Nephron progenitor cell (in vitro differentiated cells): ENCODE measurements at regions not wholly inside any gene's neighbourhood (a gene's known extent, or its start where the extent isn't known, plus 50 kb on each side); places are given as distances from the start of the nearest gene placed in this dataset.

Source experiments
- DNase-seq: peaks from one replicate; pipeline ENCODE4 v3.0.0; 2021
- H3K27ac Mint-ChIP-seq: 2 replicates; pipeline ENCODE4 v1.8.0; 2021; ENCODE audit warnings: mild to moderate bottlenecking, moderate library complexity, mixed read lengths
- H3K27me3 Mint-ChIP-seq: 2 replicates; pipeline ENCODE4 v1.8.0; 2021; ENCODE audit warnings: mild to moderate bottlenecking, low read depth, mixed read lengths; ENCODE audit not compliant: poor library complexity
- H3K36me3 Mint-ChIP-seq: 2 replicates; pipeline ENCODE4 v1.8.0; 2021; ENCODE audit warnings: low read depth, mixed read lengths
- H3K4me1 Mint-ChIP-seq: 2 replicates; pipeline ENCODE4 v1.8.0; 2021; ENCODE audit warnings: mixed read lengths
- H3K4me3 Mint-ChIP-seq: 2 replicates; pipeline ENCODE4 v1.8.0; 2021; ENCODE audit warnings: mild to moderate bottlenecking, moderate library complexity, mixed read lengths
- H3K9me3 Mint-ChIP-seq: 2 replicates; pipeline ENCODE4 v1.8.0; 2021; ENCODE audit warnings: mild to moderate bottlenecking, moderate library complexity, mixed read lengths
- CTCF ChIP-seq: fragments of 200-600 bp; sonication (generic); IDR thresholded peaks from 2 replicates; pipeline ENCODE4 v1.5.0; 2021; ENCODE audit warnings: antibody characterized with exemption

DNA sequence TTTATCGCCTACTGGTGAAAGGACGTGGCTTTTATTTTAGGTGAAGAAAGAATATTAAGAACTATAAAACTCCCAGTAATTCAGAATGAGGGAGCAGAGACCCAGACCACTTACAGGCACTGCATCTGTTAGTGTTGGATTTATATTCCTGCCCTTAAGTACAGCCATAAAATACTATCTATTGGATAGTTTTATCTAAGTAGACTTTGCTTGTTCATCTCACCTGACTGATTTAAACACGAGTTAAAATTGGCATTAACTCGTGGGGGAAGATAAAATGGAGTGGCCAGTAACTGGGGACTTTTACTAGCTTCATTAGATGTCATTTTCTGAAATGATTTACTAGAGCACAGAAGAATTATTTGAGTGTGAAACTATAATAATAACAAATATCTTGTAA is 1377.5 kb upstream of the TMEM132C start:
- no peak for DNase-seq
- no peak for TF ChIP-seq CTCF

DNA sequence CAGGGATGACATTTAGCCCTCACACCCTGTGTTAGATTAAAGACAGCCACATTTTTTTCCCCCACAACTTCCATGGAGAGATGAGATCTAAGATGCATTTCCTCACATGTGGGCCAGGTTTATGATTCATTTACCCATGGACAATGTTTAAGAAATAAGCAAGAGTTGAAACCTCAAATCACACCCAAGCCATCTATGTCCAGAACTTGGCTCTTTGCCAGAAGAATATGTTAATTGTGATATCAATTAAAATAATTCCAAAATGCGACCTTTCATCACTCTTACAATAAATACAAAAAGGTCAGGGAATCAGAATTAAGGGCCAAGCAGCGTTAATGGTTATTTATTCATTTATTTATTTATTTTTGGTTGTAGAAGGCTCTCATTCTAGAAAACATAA is 1376.9 kb upstream of the TMEM132C start:
- Mint-ChIP-seq H3K27ac (no peak overlapping the region), H3K27me3 (peaks cover 4% of the 10 kb centered on the region), H3K36me3 (no peaks in the 10 kb centered on the region), H3K9me3 (peaks cover 4% of the 10 kb centered on the region), H3K4me1 (no peaks in the 10 kb centered on the region), H3K4me3 (no peak overlapping the region)
- no peak for DNase-seq
- no peak for TF ChIP-seq CTCF

More for the DNA sequence above, 1377.5 kb upstream of the TMEM132C start:
- peaks cover 4% of the 10 kb centered on the region for H3K9me3 Mint-ChIP-seq
- no peaks in the 10 kb centered on the region for H3K4me1 Mint-ChIP-seq
- H3K27ac Mint-ChIP-seq, result no peak overlapping the region
- no peak overlapping the region for H3K4me3 Mint-ChIP-seq
- peaks cover 4% of the 10 kb centered on the region for H3K27me3 Mint-ChIP-seq
- no peaks in the 10 kb centered on the region for H3K36me3 Mint-ChIP-seq

- H3K27ac Mint-ChIP-seq, result no peak overlapping the region
- no peaks in the 10 kb centered on the region for H3K36me3 Mint-ChIP-seq
- peaks cover 4% of the 10 kb centered on the region for H3K9me3 Mint-ChIP-seq
- H3K27me3 Mint-ChIP-seq, result peaks cover 4% of the 10 kb centered on the region
- no peak overlapping the region for H3K4me3 Mint-ChIP-seq
- peak; percentile 19 for DNase-seq
- TF ChIP-seq CTCF, result no peak
- no peaks in the 10 kb centered on the region for H3K4me1 Mint-ChIP-seq
Observed at GRCh38 chr12:126891789-126892188, 1375.2 kb upstream of the TMEM132C start.

DNA sequence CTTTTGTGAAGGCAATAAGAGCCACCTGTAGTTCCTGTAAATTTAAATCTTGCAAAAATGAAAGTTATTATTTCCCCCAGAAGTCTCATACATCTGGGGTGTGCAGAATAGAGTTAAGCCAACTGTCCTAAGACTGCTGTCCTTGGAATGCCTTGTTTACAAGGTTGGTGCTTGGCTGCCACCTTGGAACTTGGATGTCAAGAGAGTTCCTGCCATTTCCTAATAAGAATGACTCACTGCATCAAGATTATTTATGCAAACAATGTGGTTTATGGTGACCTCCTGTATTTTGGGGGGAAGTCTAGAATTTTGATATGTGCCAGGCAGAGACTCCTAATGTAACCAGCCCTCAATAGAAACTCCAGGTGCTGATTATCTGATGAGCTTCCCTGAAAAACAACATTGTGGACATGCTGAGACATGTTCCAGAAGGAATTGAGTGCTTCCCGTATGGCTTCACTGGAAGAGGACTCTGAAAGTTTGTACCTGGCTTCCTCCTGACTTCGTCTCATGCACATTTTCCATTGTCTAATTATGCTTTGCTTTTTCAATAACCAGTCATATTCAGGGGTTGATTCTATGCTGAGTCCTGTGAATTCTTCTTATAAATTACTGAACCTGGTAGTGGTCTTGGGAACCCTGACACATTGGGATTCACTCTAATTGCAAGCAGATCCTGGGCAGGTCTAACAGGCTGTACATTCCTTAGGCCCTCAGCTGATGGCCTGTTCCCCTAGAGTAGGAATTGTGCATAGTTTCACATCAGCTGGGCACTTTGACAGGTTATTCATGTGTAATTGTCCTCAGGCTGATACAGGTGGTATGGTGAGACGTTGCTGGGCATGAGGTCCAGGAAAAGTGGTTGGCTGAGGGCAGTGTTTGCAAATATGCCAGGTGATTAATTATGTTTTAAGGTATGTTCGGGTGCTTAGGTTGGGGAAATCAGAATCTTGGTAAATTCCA is 1370.7 kb upstream of the TMEM132C start:
- Mint-ChIP-seq H3K27ac (no peak overlapping the region), H3K9me3 (peaks cover 4% of the 10 kb centered on the region), H3K27me3 (peaks cover 11% of the 10 kb centered on the region), H3K36me3 (no peaks in the 10 kb centered on the region), H3K4me3 (no peak overlapping the region), H3K4me1 (no peaks in the 10 kb centered on the region)
- TF ChIP-seq CTCF, result no peak
- no peak for DNase-seq

DNA sequence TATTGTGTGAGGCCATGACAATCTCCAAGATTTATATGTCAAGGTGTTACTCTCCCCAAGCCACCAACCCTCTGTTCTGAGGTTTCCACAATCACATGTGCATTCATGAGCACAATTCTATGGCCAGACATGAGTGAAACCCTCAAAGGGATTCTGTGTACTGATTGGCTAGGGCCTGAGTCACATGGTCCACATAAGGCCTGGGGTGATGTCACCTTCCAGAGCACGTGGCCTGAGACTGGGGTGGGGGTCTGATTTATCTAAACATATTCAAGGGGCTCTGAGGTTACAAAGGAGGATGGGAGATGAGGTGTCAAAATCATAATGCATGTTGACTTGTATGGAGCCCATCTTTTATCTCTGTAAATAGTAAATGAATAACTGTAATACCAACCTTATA is 1369.9 kb upstream of the TMEM132C start:
- Mint-ChIP-seq H3K4me1 (no peaks in the 10 kb centered on the region), H3K27me3 (peaks cover 11% of the 10 kb centered on the region), H3K27ac (no peak overlapping the region), H3K9me3 (peaks cover under 1% of the 10 kb centered on the region), H3K36me3 (no peaks in the 10 kb centered on the region), H3K4me3 (no peak overlapping the region)
- no peak for DNase-seq
- no peak for TF ChIP-seq CTCF

- H3K9me3 Mint-ChIP-seq, result no peaks in the 10 kb centered on the region
- H3K27ac Mint-ChIP-seq, result no peak overlapping the region
- no peak for TF ChIP-seq CTCF
- DNase-seq, result no peak
- no peak overlapping the region for H3K4me3 Mint-ChIP-seq
- peaks cover 12% of the 10 kb centered on the region for H3K27me3 Mint-ChIP-seq
- no peaks in the 10 kb centered on the region for H3K4me1 Mint-ChIP-seq
- H3K36me3 Mint-ChIP-seq, result no peaks in the 10 kb centered on the region
Observed at GRCh38 chr12:126897778-126898177, 1369.2 kb upstream of the TMEM132C start.
